PC-3 (cell line): ENCODE measurements at regions not wholly inside any gene's neighbourhood (a gene's known extent, or its start where the extent isn't known, plus 50 kb on each side); places are given as distances from the start of the nearest gene placed in this dataset.
"Not testable (repeated sequence)": the region's sequence is repeated elsewhere in the genome, so short reads cannot be mapped to it uniquely, and the experiment has no call there.

Experiments
- ATAC-seq: fragments of 200-7000 bp; cut with Tn5 transposase; 2 replicates; pipeline ENCODE4 v1.9.1; 2020; ENCODE audit warnings: mild to moderate bottlenecking, moderate library complexity
- BruUV-seq: library from RNA; stranded (reverse); fragments of 400-500 nt; replicated peaks from 2 replicates; lab custom pipeline; 2021; lab: Mats Ljungman, UMichigan
- CTCF ChIA-PET: fragments of 300-600 bp; sonication (Branson Sonifier 250); formaldehyde crosslinking; loops from one replicate; lab custom pipeline; 2022; ENCODE audit warnings: antibody characterized with exemption; lab: Charles Lee
- POLR2A ChIA-PET: fragments of 300-600 bp; sonication (Branson Sonifier 250); formaldehyde crosslinking; loops from one replicate; lab custom pipeline; 2022; ENCODE audit warnings: antibody characterized with exemption; ENCODE audit not compliant: unreplicated experiment; lab: Charles Lee
- DNase-seq: peaks from one replicate; pipeline ENCODE4 v3.0.0-alpha.2; 2015
- H2AFZ ChIP-seq: fragments of 300-600 bp; sonication (generic); 2 replicates; pipeline ENCODE4 v1.6.0; 2016; ENCODE audit warnings: antibody characterized with exemption, low read length
- H3F3A ChIP-seq: fragments of 300-600 bp; sonication (generic); one replicate; pipeline ENCODE4 v1.6.0; 2017; ENCODE audit warnings: antibody characterized with exemption, low read length, control low read depth, mild to moderate bottlenecking; ENCODE audit not compliant: unreplicated experiment
- H3K27ac ChIP-seq: fragments of 300-600 bp; sonication (generic); 2 replicates; pipeline ENCODE4 v1.5.1; 2016; ENCODE audit warnings: mild to moderate bottlenecking, low read length
- H3K27me3 ChIP-seq: fragments of 300-600 bp; sonication (generic); 2 replicates; pipeline ENCODE4 v1.6.1; 2016; ENCODE audit warnings: low read length, mixed read lengths
- H3K36me3 ChIP-seq: fragments of 300-600 bp; sonication (generic); 2 replicates; pipeline ENCODE4 v1.6.1; 2016; ENCODE audit warnings: low read depth, mixed run types, low read length, mixed read lengths
- H3K4me1 ChIP-seq: fragments of 300-600 bp; sonication (generic); 2 replicates; pipeline ENCODE4 v1.5.1; 2016; ENCODE audit warnings: low read length; ENCODE audit not compliant: insufficient read depth
- H3K4me2 ChIP-seq: fragments of 300-600 bp; sonication (generic); 2 replicates; pipeline ENCODE4 v1.6.0; 2016; ENCODE audit warnings: low read length
- H3K4me3 ChIP-seq: fragments of 300-600 bp; sonication (generic); 2 replicates; pipeline ENCODE4 v1.5.1; 2016; ENCODE audit warnings: mild to moderate bottlenecking, low read length, mixed read lengths
- H3K79me2 ChIP-seq: fragments of 300-600 bp; sonication (generic); 2 replicates; pipeline ENCODE4 v1.6.1; 2017; ENCODE audit warnings: low read length, mixed read lengths
- H3K9ac ChIP-seq: fragments of 300-600 bp; sonication (generic); 2 replicates; pipeline ENCODE4 v1.6.0; 2016; ENCODE audit warnings: mild to moderate bottlenecking, low read length
- H3K9me2 ChIP-seq: fragments of 300-600 bp; sonication (generic); replicated peaks from 2 replicates; pipeline ENCODE4 v1.6.1; 2016; ENCODE audit warnings: mixed run types, low read length, mixed read lengths
- H3K9me3 ChIP-seq: fragments of 300-600 bp; sonication (generic); 2 replicates; pipeline ENCODE4 v1.6.1; 2016; ENCODE audit warnings: low read length, mixed read lengths
- H4K20me1 ChIP-seq: fragments of 300-600 bp; sonication (generic); 2 replicates; pipeline ENCODE4 v1.6.1; 2016; ENCODE audit warnings: low read length, mixed read lengths
- EZH2 ChIP-seq: fragments of 300-600 bp; sonication (generic); IDR thresholded peaks from one replicate; pipeline ENCODE4 v1.6.1; 2017; ENCODE audit warnings: antibody characterized with exemption, mild to moderate bottlenecking, low read length; ENCODE audit not compliant: unreplicated experiment
- EZH2phosphoT487 ChIP-seq: fragments of 300-600 bp; sonication (generic); IDR thresholded peaks from 2 replicates; pipeline ENCODE4 v1.6.1; 2018; ENCODE audit warnings: mild to moderate bottlenecking, antibody characterized with exemption, low read length, borderline replicate concordance
- intact Hi-C: fragments of 100-400 bp; cut with micrococcal nuclease; formaldehyde crosslinking; loops from 2 replicates; pipeline ENCODE4 v1.9.0; 2023
- TF ChIP-seq, protein P1 (sequence below): fragments of 300-600 bp; sonication (generic); conservative IDR thresholded peaks from 2 replicates; pipeline ENCODE4 v1.5.1; 2017; ENCODE audit warnings: antibody characterized with exemption, low read depth, mild to moderate bottlenecking, low read length

DNA sequence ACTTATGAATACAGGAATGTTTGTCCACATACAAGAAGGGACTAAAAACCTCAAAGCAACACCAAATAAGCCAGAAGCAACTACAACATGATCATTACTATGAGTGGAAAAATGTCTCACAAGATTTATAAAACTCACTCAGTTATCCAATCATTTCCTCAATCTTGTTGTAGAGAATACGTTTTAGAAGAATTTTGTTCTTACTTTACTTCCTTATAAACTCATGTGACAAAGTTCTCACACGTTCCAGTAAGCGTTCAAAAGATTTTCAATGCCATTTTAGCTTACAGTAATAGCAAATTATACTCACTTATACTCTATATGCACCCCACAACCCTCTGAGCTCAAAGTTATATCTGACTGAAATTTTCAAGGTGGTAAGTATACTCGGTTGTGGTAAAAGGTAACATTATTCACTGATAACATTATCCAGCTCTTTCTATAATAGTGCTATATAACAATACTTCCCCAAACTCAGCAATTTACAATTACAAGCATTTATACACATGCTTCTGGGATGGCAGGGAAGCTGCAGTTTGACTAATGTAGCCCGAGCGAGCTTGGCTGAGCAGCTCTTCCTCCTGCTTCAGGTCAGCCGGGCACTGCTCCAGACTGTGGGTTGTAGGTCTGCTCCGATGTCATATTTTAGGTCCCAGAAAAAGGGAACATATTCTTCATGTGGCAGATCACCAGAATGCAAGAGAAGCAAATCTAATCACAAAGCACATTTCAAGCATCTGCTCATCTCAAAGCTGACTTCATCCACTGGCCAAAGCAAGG, 226.3 kb downstream of the RCHY1 start:
- ATAC-seq: no peak
- no peaks in the 10 kb centered on the region for H3K79me2 ChIP-seq
- no peaks in the 10 kb centered on the region for H3K4me1 ChIP-seq
- H3F3A ChIP-seq: no peaks in the 10 kb centered on the region
- H3K4me2 ChIP-seq: no peak overlapping the region
- TF ChIP-seq EZH2 (no peak), EZH2phosphoT487 (no peak)
- TF ChIP-seq, protein P1, sequence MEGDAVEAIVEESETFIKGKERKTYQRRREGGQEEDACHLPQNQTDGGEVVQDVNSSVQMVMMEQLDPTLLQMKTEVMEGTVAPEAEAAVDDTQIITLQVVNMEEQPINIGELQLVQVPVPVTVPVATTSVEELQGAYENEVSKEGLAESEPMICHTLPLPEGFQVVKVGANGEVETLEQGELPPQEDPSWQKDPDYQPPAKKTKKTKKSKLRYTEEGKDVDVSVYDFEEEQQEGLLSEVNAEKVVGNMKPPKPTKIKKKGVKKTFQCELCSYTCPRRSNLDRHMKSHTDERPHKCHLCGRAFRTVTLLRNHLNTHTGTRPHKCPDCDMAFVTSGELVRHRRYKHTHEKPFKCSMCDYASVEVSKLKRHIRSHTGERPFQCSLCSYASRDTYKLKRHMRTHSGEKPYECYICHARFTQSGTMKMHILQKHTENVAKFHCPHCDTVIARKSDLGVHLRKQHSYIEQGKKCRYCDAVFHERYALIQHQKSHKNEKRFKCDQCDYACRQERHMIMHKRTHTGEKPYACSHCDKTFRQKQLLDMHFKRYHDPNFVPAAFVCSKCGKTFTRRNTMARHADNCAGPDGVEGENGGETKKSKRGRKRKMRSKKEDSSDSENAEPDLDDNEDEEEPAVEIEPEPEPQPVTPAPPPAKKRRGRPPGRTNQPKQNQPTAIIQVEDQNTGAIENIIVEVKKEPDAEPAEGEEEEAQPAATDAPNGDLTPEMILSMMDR: no peak
- no peak for DNase-seq
- ChIA-PET CTCF (no interaction called here), POLR2A (no interaction called here)
- H3K27ac ChIP-seq: no peak overlapping the region
- H3K9me2 ChIP-seq: no peaks in the 10 kb centered on the region
- H3K27me3 ChIP-seq: no peaks in the 10 kb centered on the region
- no peak overlapping the region for H3K4me3 ChIP-seq
- no peak overlapping the region for H3K9ac ChIP-seq
- intact Hi-C loops: loop anchor here (5.0 kb wide), 1 partner anchor 356 kb away; the partner anchor contains the start of gene PARM1
- H2AFZ ChIP-seq: no peak overlapping the region
- BruUV-seq: no TSS peak
- H3K9me3 ChIP-seq: no peaks in the 10 kb centered on the region
- no peaks in the 10 kb centered on the region for H4K20me1 ChIP-seq
- no peaks in the 10 kb centered on the region for H3K36me3 ChIP-seq

- peak; percentile 10 for DNase-seq
- H3K27ac ChIP-seq: no peak overlapping the region
- BruUV-seq: no TSS peak
- no peak overlapping the region for H3K4me2 ChIP-seq
- H3K9me3 ChIP-seq: no peaks in the 10 kb centered on the region
- H3K9me2 ChIP-seq: no peaks in the 10 kb centered on the region
- no peak overlapping the region for H2AFZ ChIP-seq
- ChIA-PET POLR2A (no interaction called here), CTCF (no interaction called here)
- H3K79me2 ChIP-seq: no peaks in the 10 kb centered on the region
- H3K4me3 ChIP-seq: no peak overlapping the region
- TF ChIP-seq EZH2phosphoT487: no peak
- no peak for TF ChIP-seq EZH2
- TF ChIP-seq, protein P1: no peak
- H3K36me3 ChIP-seq: no peaks in the 10 kb centered on the region
- H3F3A ChIP-seq: no peaks in the 10 kb centered on the region
- no peaks in the 10 kb centered on the region for H4K20me1 ChIP-seq
- no peak overlapping the region for H3K9ac ChIP-seq
- intact Hi-C loops: loop anchor here (5.0 kb wide), 1 partner anchor 354 kb away; the partner anchor contains the start of gene PARM1
- ATAC-seq: no peak
- H3K4me1 ChIP-seq: no peaks in the 10 kb centered on the region
- H3K27me3 ChIP-seq: no peaks in the 10 kb centered on the region
These were observed 228.4 kb downstream of the RCHY1 start for GRCh38 chr4:75285837-75286236.

DNA sequence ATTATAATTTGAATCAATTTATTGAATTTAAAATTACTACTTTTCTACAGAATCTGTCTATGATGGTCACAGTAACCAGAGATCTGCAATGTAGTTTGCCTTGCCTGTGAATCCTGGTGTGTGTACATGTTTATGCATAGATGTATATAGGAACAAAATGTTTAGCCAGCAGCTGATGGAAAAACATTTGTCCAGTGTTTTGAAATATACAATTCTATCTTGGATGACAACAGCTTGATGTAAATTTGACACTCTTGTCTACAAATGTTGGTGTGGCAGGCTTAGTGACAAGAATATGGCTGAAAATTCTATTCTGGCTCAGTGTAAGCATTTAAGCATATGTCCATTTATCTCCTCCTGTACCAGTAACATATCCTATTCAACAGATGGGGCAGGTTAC, 229.4 kb downstream of the RCHY1 start:
- no peaks in the 10 kb centered on the region for H3K27me3 ChIP-seq
- H2AFZ ChIP-seq: no peak overlapping the region
- POLR2A ChIA-PET: no interaction called here
- H3F3A ChIP-seq: no peaks in the 10 kb centered on the region
- H3K9me2 ChIP-seq: no peaks in the 10 kb centered on the region
- H3K36me3 ChIP-seq: no peaks in the 10 kb centered on the region
- H3K27ac ChIP-seq: no peak overlapping the region
- no peaks in the 10 kb centered on the region for H3K4me1 ChIP-seq
- no peak overlapping the region for H3K4me3 ChIP-seq
- DNase-seq: no peak
- H3K4me2 ChIP-seq: no peak overlapping the region
- H3K79me2 ChIP-seq: no peaks in the 10 kb centered on the region
- BruUV-seq: no TSS peak
- no peaks in the 10 kb centered on the region for H3K9me3 ChIP-seq
- H4K20me1 ChIP-seq: no peaks in the 10 kb centered on the region
- TF ChIP-seq, protein P1: no peak
- TF ChIP-seq EZH2phosphoT487: no peak
- no peak for TF ChIP-seq EZH2
- intact Hi-C loops: loop anchor here (5.0 kb wide), 1 partner anchor 353 kb away; the partner anchor contains the start of gene PARM1
- ATAC-seq: no peak
- no peak overlapping the region for H3K9ac ChIP-seq
- CTCF ChIA-PET: no interaction called here

DNA sequence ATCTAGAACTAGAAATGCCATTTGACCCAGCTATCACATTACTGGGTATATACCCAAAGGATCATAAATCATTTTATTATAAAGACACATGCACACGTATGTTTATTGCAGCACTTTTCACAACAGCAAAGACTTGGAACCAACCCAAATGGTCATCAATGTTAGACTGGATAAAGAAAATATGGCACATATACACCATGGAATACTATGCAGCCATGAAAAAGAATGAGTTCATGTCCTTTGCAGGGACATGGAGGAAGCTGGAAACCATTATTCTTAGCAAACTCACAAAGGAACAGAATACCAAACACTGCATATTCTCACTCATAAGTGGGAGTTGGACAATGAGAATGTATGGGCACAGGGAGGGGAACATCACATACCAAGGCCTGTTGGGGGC, 233.7 kb downstream of the RCHY1 start:
- H3K79me2 ChIP-seq, H2AFZ ChIP-seq, H3K9me3 ChIP-seq, H3K4me3 ChIP-seq, DNase-seq, CTCF ChIA-PET, H3K4me2 ChIP-seq, H3K27ac ChIP-seq, H3F3A ChIP-seq, BruUV-seq, POLR2A ChIA-PET, H3K36me3 ChIP-seq, H3K27me3 ChIP-seq, H3K4me1 ChIP-seq, intact Hi-C loops, H4K20me1 ChIP-seq, H3K9ac ChIP-seq, ATAC-seq, H3K9me2 ChIP-seq: not testable (repeated sequence)
